Prostate gland (tissue), 2 donors: ENCODE measurements at regions not wholly inside any gene's neighbourhood (a gene's known extent, or its start where the extent isn't known, plus 50 kb on each side); places are given as distances from the start of the nearest gene placed in this dataset.

Experiments
- CTCF ChIP-seq, 4 experiments: fragments of 200-600 bp in 2 of 4; fragments of 450-650 bp in 2 of 4; sonication (generic) in 2 of 4; IDR thresholded peaks; 1 replicate in 3 of 4; 2 replicates in 1 of 4; pipeline ENCODE4 v1.5.1; 2016 to 2019; ENCODE audit warnings: antibody characterized with exemption in 4 of 4, mild to moderate bottlenecking in 2 of 4, moderate library complexity in 2 of 4
- POLR2A ChIP-seq: fragments of 450-650 bp; IDR thresholded peaks from one replicate; pipeline ENCODE4 v1.6.1; 2016; ENCODE audit warnings: antibody characterized with exemption, mild to moderate bottlenecking
- POLR2AphosphoS5 ChIP-seq: sonication (generic); formaldehyde crosslinking; IDR thresholded peaks from one replicate; pipeline ENCODE4 v1.6.1; 2017; ENCODE audit warnings: antibody characterized with exemption

- TF ChIP-seq CTCF (IDR thresholded peaks at IDR 0.05) = no peak
- no peak for TF ChIP-seq POLR2A
- no peak for TF ChIP-seq POLR2AphosphoS5
These were observed 118.5 kb downstream of the ARL4A start for GRCh38 chr7:12805957-12806356.
